Tibial artery (tissue), 4 donors: ENCODE measurements at regions not wholly inside any gene's neighbourhood (a gene's known extent, or its start where the extent isn't known, plus 50 kb on each side); places are given as distances from the start of the nearest gene placed in this dataset.

ENCODE experiments used
- DNase-seq, 2 donors: peaks; one replicate each; pipeline ENCODE4 v3.0.0-alpha.2; 2019
- H3K27ac ChIP-seq, 2 donors: fragments of 200-600 bp; sonication (generic) in 1 of 2; 1 replicate in 1 of 2; 2 replicates in 1 of 2; pipeline ENCODE4 v1.5.1; 2018 to 2019; ENCODE audit warnings: mild to moderate bottlenecking in 1 of 2
- H3K27me3 ChIP-seq, 2 donors: fragments of 200-600 bp; sonication (generic) in 1 of 2; one replicate each; pipeline versions ENCODE4 v1.5.1 to v1.6.0; 2016 to 2019
- H3K36me3 ChIP-seq, 3 donors: fragments of 200-600 bp; sonication (generic) in 2 of 3; one replicate each; pipeline ENCODE4 v1.5.1; 2016 to 2019; ENCODE audit warnings: mild to moderate bottlenecking in 2 of 3
- H3K4me1 ChIP-seq, 4 donors: fragments of 200-600 bp; sonication (generic) in 2 of 4; 1 replicate in 3 of 4; 2 replicates in 1 of 4; pipeline ENCODE4 v1.5.1; 2016 to 2019
- H3K4me3 ChIP-seq, 2 donors: fragments of 200-600 bp; sonication (generic) in 1 of 2; 1 replicate in 1 of 2; 2 replicates in 1 of 2; pipeline ENCODE4 v1.5.1; 2018 to 2019; ENCODE audit warnings: mild to moderate bottlenecking in 2 of 2
- H3K9me3 ChIP-seq, 3 donors: fragments of 200-600 bp; sonication (generic) in 1 of 3; one replicate each; pipeline ENCODE4 v1.5.1; 2016 to 2019
- CTCF ChIP-seq, 2 experiments: fragments of 200-600 bp in 1 of 2; fragments of 450-650 bp in 1 of 2; IDR thresholded peaks; one replicate each; pipeline ENCODE4 v1.5.1; 2017 to 2019; ENCODE audit warnings: antibody characterized with exemption in 2 of 2, mild to moderate bottlenecking in 1 of 2, moderate library complexity in 1 of 2
- intact Hi-C: fragments of 100-400 bp; cut with DNase I; formaldehyde crosslinking; loops from one replicate; pipeline ENCODE4 v1.15.0; 2023; ENCODE audit warnings: low total_unique reads

GRCh38 chr6:150299873-150300485 lies 68.8 kb upstream of the IYD start:
- TF ChIP-seq CTCF (IDR thresholded peaks at IDR 0.05): no peak
- Histone ChIP-seq H3K27me3 (no peaks in the 10 kb centered on the region), H3K27ac (no peak overlapping the region), H3K4me3 (no peak overlapping the region), H3K36me3 (no peaks in the 10 kb centered on the region), H3K9me3 (peaks cover 0 to 15% (median 9%) of the 10 kb centered on the region in 3 donors), H3K4me1 (no peaks in the 10 kb centered on the region)
- no peak for DNase-seq
- intact Hi-C loops: no loop called here

GRCh38 chr6:150301846-150302519 lies 66.8 kb upstream of the IYD start:
- DNase-seq: no peak
- TF ChIP-seq CTCF (IDR thresholded peaks at IDR 0.05): no peak
- intact Hi-C loops: no loop called here
- no peak overlapping the region for H3K4me3 ChIP-seq
- peaks cover 0 to 12% (median 6%) of the 10 kb centered on the region in 3 donors for H3K9me3 ChIP-seq
- no peaks in the 10 kb centered on the region for H3K27me3 ChIP-seq
- no peak overlapping the region for H3K27ac ChIP-seq
- no peaks in the 10 kb centered on the region for H3K36me3 ChIP-seq
- H3K4me1 ChIP-seq: no peaks in the 10 kb centered on the region

DNA sequence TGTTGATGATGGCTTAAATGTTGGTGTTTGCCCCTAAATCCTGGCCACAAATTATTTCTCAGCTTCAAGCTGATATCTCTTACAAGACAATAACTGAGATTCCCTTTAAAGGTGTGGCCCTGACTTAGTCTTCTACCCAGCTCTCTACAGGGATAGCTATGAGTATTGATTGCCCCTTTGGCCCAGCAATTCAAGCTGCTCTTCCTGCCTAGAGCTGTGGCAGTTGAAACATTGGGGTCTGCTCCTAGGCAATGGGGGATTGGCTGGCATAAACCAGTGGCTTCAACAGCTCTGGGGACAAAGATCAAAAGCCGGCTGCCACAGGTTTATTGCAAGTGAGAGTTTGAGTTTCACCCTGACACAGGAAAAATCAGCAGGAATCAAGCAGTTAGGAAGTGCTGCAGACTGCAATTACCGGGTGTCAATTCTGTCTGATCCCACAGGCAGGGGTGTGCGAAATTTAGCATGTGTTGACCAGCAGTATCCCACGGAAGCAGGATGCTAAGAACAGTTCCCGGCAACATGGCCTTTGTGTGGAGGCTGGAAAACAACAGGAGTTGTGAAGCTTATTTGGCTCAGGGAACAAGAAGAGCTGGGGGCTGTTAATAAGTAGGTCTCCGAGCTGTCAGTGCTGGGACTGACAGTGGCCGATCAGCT lies 66.2 kb upstream of the IYD start:
- Histone ChIP-seq H3K27me3 (peaks cover 0 to 5% of the 10 kb centered on the region in 2 donors), H3K4me1 (no peaks in the 10 kb centered on the region), H3K9me3 (peaks cover 0 to 5% (median 0%) of the 10 kb centered on the region in 3 donors), H3K36me3 (no peaks in the 10 kb centered on the region), H3K4me3 (no peak overlapping the region), H3K27ac (no peak overlapping the region)
- no peak for DNase-seq
- intact Hi-C loops: no loop called here
- no peak for TF ChIP-seq CTCF (IDR thresholded peaks at IDR 0.05)

GRCh38 chr6:150303256-150303655 lies 65.6 kb upstream of the IYD start:
- H3K36me3 ChIP-seq: no peaks in the 10 kb centered on the region
- intact Hi-C loops: no loop called here
- no peak overlapping the region for H3K4me3 ChIP-seq
- H3K27me3 ChIP-seq: peaks cover 0 to 6% of the 10 kb centered on the region in 2 donors
- no peaks in the 10 kb centered on the region for H3K4me1 ChIP-seq
- no peak for DNase-seq
- peaks cover 0 to under 1% (median 0%) of the 10 kb centered on the region in 3 donors for H3K9me3 ChIP-seq
- TF ChIP-seq CTCF (IDR thresholded peaks at IDR 0.05): no peak
- no peak overlapping the region for H3K27ac ChIP-seq

DNA sequence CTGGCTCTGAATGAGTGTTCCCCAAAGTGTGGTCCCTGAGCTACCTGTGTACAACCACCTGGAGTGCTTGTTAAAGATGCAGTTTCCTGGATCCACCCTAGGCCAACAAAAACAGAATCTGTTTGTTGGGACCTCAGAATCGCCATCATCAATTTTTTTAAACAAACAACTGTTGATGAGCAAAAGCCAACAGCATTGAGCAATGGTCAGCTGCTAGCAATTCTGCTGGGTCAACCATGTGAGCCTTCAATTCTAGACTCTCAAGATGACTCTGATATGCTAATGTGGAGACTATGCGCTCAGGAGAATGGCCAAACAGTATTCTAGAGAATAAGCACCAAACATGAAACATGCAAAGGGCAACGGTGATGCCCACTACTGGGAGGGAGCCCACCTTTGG lies 64.4 kb upstream of the IYD start:
- H3K9me3 ChIP-seq: no peaks in the 10 kb centered on the region
- H3K27me3 ChIP-seq: peaks cover 0 to 6% of the 10 kb centered on the region in 2 donors
- intact Hi-C loops: no loop called here
- H3K4me3 ChIP-seq: no peak overlapping the region
- no peak overlapping the region for H3K27ac ChIP-seq
- no peaks in the 10 kb centered on the region for H3K36me3 ChIP-seq
- H3K4me1 ChIP-seq: no peaks in the 10 kb centered on the region
- TF ChIP-seq CTCF (IDR thresholded peaks at IDR 0.05): no peak
- no peak for DNase-seq
